Ectodermal cell (in vitro differentiated cells): ENCODE measurements at regions not wholly inside any gene's neighbourhood (a gene's known extent, or its start where the extent isn't known, plus 50 kb on each side); places are given as distances from the start of the nearest gene placed in this dataset.

Source experiments
- H3K27ac ChIP-seq: 2 replicates; pipeline ENCODE4 v1.7.0; 2013; ENCODE audit warnings: mild to moderate bottlenecking, low read depth, low read length; ENCODE audit not compliant: insufficient read depth, poor library complexity, severe bottlenecking
- H3K27me3 ChIP-seq: 2 replicates; pipeline ENCODE4 v1.7.0; 2013; ENCODE audit warnings: mild to moderate bottlenecking, low read length; ENCODE audit not compliant: insufficient read depth, control insufficient read depth, poor library complexity, severe bottlenecking
- H3K36me3 ChIP-seq: one replicate; pipeline ENCODE4 v1.7.0; 2013; ENCODE audit warnings: low read length; ENCODE audit not compliant: control insufficient read depth, insufficient read depth
- H3K4me1 ChIP-seq: one replicate; pipeline ENCODE4 v1.7.0; 2013; ENCODE audit warnings: low read length; ENCODE audit not compliant: control insufficient read depth, insufficient read depth
- H3K4me3 ChIP-seq: 2 replicates; pipeline ENCODE4 v1.7.0; 2013; ENCODE audit warnings: low read depth, low read length, control low read depth; ENCODE audit not compliant: insufficient read depth
- H3K9me3 ChIP-seq: 2 replicates; pipeline ENCODE4 v1.7.0; 2013; ENCODE audit warnings: mild to moderate bottlenecking, low read length, moderate library complexity; ENCODE audit not compliant: control insufficient read depth
- WGBS, 2 experiments: methylation state at CpG; one replicate each; pipeline ENCODE4 v1.1.7; 2013; ENCODE audit warnings: missing lambda C conversion rate in 2 of 2; 5-methylcytosine and 5-hydroxymethylcytosine counted together

DNA sequence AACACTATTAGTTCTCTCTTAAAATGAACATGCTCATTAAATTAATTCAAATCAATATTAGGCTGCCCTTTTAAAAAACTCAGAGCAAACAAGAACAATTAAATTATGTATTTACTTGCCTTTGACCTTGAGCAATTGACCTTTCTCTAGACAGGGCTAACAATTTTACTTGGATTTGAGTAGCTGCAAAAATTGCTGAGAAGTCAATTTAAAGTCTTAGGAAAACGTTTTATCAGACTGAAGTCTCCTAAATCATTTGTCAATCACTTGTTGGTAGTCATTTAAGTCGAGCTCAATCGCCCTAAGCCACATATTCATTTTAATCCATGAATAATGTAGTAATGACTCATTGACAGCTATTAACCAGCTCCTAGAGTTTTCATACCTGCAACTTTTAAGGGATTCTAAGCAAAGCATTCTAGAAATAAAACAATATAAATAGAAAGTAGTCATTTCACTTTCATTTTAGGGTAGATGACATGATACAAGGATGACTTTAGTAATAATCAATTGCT lies 84.9 kb upstream of the SEC61G start:
- H3K9me3 ChIP-seq: no peaks in the 10 kb centered on the region
- no peak overlapping the region for H3K4me3 ChIP-seq
- H3K4me1 ChIP-seq: peaks cover 11% of the 10 kb centered on the region
- H3K27me3 ChIP-seq: no peaks in the 10 kb centered on the region
- 82 to 93% methylated on average over 1 to 3 of the region's 3 CpGs for WGBS, 2 experiments
- H3K36me3 ChIP-seq: no peaks in the 10 kb centered on the region
- H3K27ac ChIP-seq: no peak overlapping the region

DNA sequence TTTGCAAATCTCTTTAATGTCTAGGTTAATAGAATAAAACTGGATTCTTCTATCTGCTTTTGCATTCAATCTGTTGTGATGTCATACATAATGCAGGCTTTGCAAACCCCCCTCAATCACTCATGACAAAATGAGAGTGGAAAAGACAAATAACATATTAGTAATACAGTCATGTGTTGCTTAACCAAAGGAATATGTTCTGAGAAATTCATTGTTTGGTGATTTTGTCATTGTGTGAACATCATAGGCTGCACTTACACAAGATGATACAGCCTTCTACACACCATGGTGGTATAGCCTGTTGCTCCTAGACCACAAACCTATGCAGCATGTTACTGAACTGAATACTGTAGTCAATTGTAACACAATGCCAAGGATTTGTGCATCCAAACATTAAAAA lies 87.3 kb upstream of the SEC61G start:
- Histone ChIP-seq H3K9me3 (no peaks in the 10 kb centered on the region), H3K27me3 (no peaks in the 10 kb centered on the region), H3K27ac (no peak overlapping the region), H3K4me1 (peaks cover 11% of the 10 kb centered on the region), H3K36me3 (no peaks in the 10 kb centered on the region), H3K4me3 (no peak overlapping the region)

DNA sequence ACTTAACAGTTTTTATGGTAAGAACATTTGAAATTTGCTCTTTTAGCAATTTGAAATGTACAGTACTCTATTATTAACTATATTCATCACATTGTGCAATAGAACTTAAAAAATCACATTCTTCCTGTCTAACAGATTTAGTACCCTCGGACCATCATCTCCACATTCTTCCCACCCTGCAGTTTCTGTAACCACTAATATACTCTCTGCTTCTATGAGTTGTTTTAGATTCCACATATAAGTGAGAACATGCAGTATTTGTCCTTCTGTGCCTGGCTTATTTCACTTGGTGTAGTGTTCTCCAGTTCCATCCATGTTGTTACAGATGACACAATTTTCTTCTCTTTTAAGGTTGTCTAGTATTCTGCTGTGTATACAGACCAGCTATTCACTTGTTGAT lies 88.9 kb upstream of the SEC61G start:
- no peaks in the 10 kb centered on the region for H3K4me1 ChIP-seq
- WGBS, 2 experiments: 83 to 89% methylated on average over 1 of the region's 1 CpG
- no peaks in the 10 kb centered on the region for H3K27me3 ChIP-seq
- no peak overlapping the region for H3K27ac ChIP-seq
- H3K4me3 ChIP-seq: no peak overlapping the region
- H3K36me3 ChIP-seq: no peaks in the 10 kb centered on the region
- H3K9me3 ChIP-seq: no peaks in the 10 kb centered on the region

DNA sequence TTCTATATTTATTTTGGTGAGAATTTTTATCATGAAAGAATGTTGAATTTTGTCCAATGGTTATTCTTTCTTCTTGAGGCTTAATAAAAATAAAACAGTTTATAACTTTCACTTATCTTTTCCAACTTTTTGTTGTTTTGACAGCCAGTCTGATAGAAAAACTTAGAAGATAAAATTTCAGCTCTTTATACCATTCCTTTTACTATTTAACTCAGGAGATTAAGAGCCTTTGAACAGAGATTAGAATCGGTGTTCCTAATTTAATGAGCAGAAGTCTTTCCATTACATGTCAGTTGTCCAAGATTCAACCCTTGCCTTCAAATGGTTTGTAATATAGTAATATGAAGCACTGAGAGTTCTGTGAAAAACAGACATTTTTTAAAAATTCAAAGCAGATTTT lies 97.8 kb upstream of the SEC61G start:
- Histone ChIP-seq H3K4me1 (no peaks in the 10 kb centered on the region), H3K27ac (no peak overlapping the region), H3K4me3 (no peak overlapping the region), H3K9me3 (no peaks in the 10 kb centered on the region), H3K36me3 (no peaks in the 10 kb centered on the region), H3K27me3 (no peaks in the 10 kb centered on the region)
- WGBS, 2 experiments: 100% methylated on average over 1 of the region's 1 CpG; no CpG with 5 or more reads in 1 of the 2 experiments

DNA sequence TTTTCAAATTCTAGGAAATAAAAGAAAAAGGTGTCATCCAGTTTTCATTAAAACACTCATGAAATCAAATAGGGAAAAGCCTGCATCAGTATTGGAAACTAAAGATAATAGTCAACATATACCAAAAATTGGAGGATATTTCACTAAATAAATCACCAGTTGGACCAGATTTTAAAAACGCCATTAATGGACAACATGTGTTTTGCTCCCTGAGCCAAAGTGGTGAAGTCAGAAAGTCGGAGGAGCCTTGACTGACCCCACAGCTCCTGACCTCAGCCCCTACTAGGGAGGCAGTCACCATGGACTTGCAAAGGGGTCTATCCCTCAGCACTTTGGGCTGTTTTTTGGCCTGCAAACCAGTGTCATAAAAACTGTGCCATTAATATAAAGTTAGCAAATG lies 98.3 kb upstream of the SEC61G start:
- 98% methylated on average over 2 of the region's 2 CpGs for WGBS, 2 experiments

DNA sequence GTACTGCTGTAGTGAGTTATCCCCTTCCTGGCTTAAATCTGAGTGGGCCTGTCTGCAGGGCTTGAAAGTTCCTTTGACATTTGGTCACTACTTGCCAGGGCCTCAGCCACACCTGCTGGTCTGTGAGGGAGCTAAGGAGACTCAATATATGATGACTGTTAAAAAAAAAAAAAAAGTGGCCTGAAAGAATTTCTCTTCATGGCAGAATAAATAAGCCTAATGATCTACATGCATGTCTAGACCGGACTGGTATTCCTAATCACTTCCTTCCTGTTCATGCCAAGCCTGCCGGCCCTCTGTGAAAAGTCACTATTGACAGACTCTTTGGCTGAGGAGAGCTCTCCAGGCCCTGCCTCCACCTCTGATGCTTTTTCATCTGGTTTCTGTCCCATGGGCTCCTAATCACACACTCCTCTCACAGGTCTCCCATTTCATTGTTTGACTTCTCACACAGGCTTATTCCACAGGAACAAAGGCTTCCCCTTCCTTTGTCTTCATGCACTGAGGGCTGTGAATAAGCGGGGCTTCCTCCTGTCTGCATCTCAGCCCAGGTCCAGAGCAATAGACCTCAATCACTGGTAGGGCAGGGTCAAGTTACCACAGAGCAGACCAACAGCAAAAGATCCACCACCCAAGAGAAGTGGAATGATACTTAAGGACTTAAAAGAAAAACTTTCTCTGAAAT lies 99.1 kb upstream of the SEC61G start:
- H3K9me3 ChIP-seq: no peaks in the 10 kb centered on the region
- whole genome bisulfite sequencing, 2 experiments: 59 to 75% methylated on average over 3 of the region's 3 CpGs
- no peak overlapping the region for H3K27ac ChIP-seq
- H3K36me3 ChIP-seq: no peaks in the 10 kb centered on the region
- H3K4me3 ChIP-seq: no peak overlapping the region
- H3K4me1 ChIP-seq: no peaks in the 10 kb centered on the region
- H3K27me3 ChIP-seq: no peaks in the 10 kb centered on the region

More for the DNA sequence above, 98.3 kb upstream of the SEC61G start:
- Histone ChIP-seq H3K27me3 (no peaks in the 10 kb centered on the region), H3K4me3 (no peak overlapping the region), H3K4me1 (no peaks in the 10 kb centered on the region), H3K27ac (no peak overlapping the region), H3K9me3 (no peaks in the 10 kb centered on the region), H3K36me3 (no peaks in the 10 kb centered on the region)

DNA sequence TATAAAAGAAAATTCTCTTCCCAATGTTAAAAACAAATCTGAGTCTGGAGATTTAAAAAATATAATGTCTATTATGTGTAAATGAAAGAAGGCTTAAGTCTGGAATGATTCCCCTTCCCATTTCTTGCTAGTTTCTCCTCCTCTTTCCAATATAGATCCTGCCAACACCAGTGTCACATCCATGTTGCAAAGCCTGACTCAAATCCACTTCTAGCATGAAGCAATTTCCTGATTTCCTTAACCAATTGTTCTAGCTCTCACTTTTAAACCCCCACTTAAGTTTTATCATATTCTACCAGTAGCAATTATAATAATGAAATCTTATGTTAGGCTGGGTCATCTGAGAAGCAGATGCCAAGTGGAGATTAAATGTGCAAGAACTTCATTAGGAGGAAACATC lies 100.1 kb upstream of the SEC61G start:
- H3K4me1 ChIP-seq: no peaks in the 10 kb centered on the region
- no peaks in the 10 kb centered on the region for H3K27me3 ChIP-seq
- no peak overlapping the region for H3K4me3 ChIP-seq
- no peaks in the 10 kb centered on the region for H3K9me3 ChIP-seq
- H3K36me3 ChIP-seq: no peaks in the 10 kb centered on the region
- no peak overlapping the region for H3K27ac ChIP-seq

DNA sequence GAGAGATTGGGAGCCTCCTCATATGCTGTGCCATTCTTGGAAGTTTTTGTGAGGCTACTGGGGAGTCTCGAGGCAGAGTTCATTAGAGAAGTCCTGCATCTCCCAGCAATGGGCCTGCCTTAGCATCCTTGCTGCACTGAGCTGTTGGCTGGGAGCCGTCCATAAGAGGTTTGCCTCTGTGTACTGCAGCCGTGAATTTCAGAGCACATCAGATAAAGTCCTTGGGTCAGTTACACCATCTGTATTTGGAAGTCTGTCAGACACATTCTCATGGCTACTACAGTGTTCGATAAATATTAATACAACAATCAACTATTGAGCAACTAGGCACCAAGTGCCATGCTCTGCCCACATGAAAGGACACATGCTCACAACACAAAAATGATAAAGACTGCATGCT lies 100.5 kb upstream of the SEC61G start:
- Histone ChIP-seq H3K27ac (no peak overlapping the region), H3K27me3 (no peaks in the 10 kb centered on the region), H3K4me1 (no peaks in the 10 kb centered on the region), H3K9me3 (no peaks in the 10 kb centered on the region), H3K36me3 (no peaks in the 10 kb centered on the region), H3K4me3 (no peak overlapping the region)
- 92 to 95% methylated on average over 4 of the region's 4 CpGs for WGBS, 2 experiments

DNA sequence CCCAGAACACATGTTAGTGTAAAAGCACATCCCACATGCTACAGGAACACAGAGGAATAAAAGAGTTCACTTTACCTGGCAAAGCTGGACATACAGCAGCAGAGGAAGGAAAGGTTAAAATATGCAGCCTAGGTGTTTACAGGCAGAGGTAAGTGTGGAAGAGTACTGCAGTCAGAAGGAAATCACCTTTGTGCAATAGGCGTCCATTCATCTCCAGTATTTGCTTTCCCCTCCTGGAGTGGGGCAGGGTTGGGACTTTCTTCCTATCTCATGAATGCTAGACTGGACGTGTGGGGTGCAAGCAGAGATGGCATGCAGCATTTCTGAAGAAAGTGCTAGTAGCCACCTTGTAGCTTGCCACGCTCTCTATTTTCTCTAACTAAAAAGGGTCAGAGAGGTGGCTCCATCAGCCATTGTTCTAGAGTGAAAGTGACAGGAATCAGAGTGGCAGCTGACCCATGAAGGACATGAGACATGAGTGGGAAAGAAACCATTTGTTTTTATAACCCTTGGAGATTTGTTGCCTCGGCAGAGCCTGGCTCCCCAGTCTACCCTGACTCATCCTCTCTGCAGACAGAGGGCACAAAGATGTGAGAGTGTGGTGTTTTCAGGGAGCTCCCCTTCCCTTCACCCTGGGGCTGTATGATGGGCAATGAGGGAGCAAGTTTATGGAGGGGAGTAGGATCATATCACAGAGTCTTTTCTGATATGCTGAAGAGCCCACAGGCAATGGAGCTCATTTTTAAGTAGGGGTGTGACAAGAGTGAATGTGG lies 101.2 kb upstream of the SEC61G start:
- Histone ChIP-seq H3K27me3 (no peaks in the 10 kb centered on the region), H3K27ac (no peak overlapping the region), H3K9me3 (no peaks in the 10 kb centered on the region), H3K36me3 (no peaks in the 10 kb centered on the region), H3K4me1 (no peaks in the 10 kb centered on the region), H3K4me3 (no peak overlapping the region)
- 89 to 90% methylated on average over 4 of the region's 4 CpGs for WGBS, 2 experiments

DNA sequence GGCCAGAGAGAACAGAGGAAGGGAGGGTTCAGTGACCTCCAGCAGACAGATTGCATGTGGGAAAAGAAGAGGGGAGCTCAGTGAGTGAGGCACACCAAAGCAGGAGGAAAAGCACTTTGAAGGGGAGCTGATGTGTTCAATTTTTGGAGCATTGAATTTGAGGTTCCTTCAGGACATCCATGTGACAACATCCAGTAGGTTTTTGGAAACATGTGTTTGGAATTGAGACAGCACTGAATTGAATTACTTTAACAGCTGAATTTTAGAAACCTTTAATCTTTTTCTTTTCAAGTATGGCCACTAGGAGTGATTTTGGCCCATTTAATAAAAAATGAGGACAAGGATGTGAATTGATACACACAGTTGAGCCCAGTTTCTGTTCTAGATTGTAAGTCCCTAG lies 101.8 kb upstream of the SEC61G start:
- Histone ChIP-seq H3K4me3 (no peak overlapping the region), H3K4me1 (no peaks in the 10 kb centered on the region), H3K27me3 (no peaks in the 10 kb centered on the region), H3K9me3 (no peaks in the 10 kb centered on the region), H3K27ac (no peak overlapping the region), H3K36me3 (no peaks in the 10 kb centered on the region)
